ENCODE measurements at regions not wholly inside any gene's neighbourhood (a gene's known extent, or its start where the extent isn't known, plus 50 kb on each side); places are given as distances from the start of the nearest gene placed in this dataset.

GRCh38 chr17:45628019-45628418, 137.5 kb upstream of the PLEKHM1 start:
- H3K36me3 ChIP-seq: peaks cover 0 to 14% of the 10 kb centered on the region in 2 donors
- H3K4me1 ChIP-seq: no peaks in the 10 kb centered on the region
- no peak overlapping the region for H3K4me3 ChIP-seq
- in situ Hi-C loops (cut with MboI; ENCODE audit: low sequenced_read_pairs in 4 of 4) (loop anchor here in 2 of 4 donors (25.0 kb wide), 1 partner anchor 334 kb away; no protein-coding TSS in a partner anchor), intact Hi-C loops (cut with DNase I; ENCODE audit: low total_unique reads) (no loop called here)
- ATAC-seq: no peak
- no peak for TF ChIP-seq POLR2A (IDR thresholded peaks at IDR 0.05)
- TF ChIP-seq, protein P1, sequence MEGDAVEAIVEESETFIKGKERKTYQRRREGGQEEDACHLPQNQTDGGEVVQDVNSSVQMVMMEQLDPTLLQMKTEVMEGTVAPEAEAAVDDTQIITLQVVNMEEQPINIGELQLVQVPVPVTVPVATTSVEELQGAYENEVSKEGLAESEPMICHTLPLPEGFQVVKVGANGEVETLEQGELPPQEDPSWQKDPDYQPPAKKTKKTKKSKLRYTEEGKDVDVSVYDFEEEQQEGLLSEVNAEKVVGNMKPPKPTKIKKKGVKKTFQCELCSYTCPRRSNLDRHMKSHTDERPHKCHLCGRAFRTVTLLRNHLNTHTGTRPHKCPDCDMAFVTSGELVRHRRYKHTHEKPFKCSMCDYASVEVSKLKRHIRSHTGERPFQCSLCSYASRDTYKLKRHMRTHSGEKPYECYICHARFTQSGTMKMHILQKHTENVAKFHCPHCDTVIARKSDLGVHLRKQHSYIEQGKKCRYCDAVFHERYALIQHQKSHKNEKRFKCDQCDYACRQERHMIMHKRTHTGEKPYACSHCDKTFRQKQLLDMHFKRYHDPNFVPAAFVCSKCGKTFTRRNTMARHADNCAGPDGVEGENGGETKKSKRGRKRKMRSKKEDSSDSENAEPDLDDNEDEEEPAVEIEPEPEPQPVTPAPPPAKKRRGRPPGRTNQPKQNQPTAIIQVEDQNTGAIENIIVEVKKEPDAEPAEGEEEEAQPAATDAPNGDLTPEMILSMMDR (IDR thresholded peaks at IDR 0.05 in 4 of 5, conservative IDR thresholded peaks at IDR 0.05 in 1 of 5): no peak
- DNase-seq: no peak
- no peak overlapping the region for H3K27ac ChIP-seq
- H3K27me3 ChIP-seq: no peaks in the 10 kb centered on the region
- no peaks in the 10 kb centered on the region for H3K9me3 ChIP-seq

DNA sequence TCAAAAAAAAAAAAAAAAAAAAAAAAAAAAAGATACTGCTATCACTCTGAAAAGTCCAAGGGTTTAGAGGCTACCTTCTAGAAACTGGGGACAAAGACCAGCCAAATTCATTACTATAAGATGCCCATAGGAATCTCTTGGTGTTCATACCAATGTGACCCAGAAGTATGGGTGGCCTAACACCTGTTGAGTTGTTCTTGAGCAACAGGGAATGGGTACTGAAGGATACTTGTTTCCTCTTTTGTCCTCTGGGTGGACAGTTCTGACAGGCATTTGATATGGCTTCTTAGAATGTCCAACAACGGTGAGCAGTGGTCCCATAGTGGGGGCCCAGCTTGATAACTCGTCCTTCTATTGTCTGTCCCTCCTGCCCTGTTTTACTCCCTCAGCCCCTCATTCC, 141.4 kb upstream of the PLEKHM1 start:
- H3K9me3 ChIP-seq: no peaks in the 10 kb centered on the region
- peaks cover 0 to 14% of the 10 kb centered on the region in 2 donors for H3K36me3 ChIP-seq
- DNase-seq (no peak), ATAC-seq (no peak)
- TF ChIP-seq, protein P1 (IDR thresholded peaks at IDR 0.05 in 4 of 5, conservative IDR thresholded peaks at IDR 0.05 in 1 of 5): no peak
- no peak for TF ChIP-seq POLR2A (IDR thresholded peaks at IDR 0.05)
- H3K27me3 ChIP-seq: no peaks in the 10 kb centered on the region
- intact Hi-C loops (cut with DNase I; ENCODE audit: low total_unique reads): no loop called here
- no peaks in the 10 kb centered on the region for H3K4me1 ChIP-seq
- H3K27ac ChIP-seq: no peak overlapping the region
- in situ Hi-C loops (cut with MboI; ENCODE audit: low sequenced_read_pairs in 4 of 4): loop anchor here in 2 of 4 donors (25.0 kb wide), 1 partner anchor 330 kb away; no protein-coding TSS in a partner anchor
- H3K4me3 ChIP-seq: no peak overlapping the region

DNA sequence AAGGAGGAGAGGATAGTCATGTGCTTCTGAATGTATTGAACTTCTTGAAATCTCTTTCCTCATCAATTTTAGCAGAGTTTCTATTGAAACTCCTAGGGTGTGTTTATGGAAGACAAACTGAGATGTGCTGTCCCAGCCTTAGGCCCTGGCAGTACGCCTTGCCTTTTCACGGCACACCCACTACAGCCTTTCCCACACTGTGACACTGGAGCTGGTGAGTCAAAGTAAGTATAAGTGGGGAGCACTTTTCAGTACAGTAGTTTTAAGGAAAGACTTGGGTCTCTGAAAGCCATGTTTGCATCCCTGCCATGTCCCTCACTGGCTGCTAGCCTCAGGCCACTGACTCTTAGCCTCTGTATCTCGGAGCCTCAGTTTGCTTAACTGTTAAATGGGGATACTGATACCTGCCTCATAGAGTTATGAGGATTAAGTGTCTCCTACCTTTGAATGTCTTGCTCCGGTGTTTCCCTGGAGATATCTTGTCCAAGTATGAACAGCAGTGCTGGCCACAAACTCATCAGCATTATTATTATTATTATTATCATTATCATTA, 144.7 kb upstream of the CRHR1 start:
- Histone ChIP-seq H3K4me3 (no peak overlapping the region), H3K27me3 (no peaks in the 10 kb centered on the region), H3K9me3 (no peaks in the 10 kb centered on the region), H3K27ac (no peak overlapping the region), H3K4me1 (no peaks in the 10 kb centered on the region), H3K36me3 (no peaks in the 10 kb centered on the region)
- intact Hi-C loops (cut with DNase I; ENCODE audit: low total_unique reads) (no loop called here), in situ Hi-C loops (cut with MboI; ENCODE audit: low sequenced_read_pairs in 4 of 4) (loop anchor here in 2 of 4 donors (25.0 kb wide), 1 partner anchor 323 kb away; no protein-coding TSS in a partner anchor)
- ATAC-seq (no peak), DNase-seq (no peak)
- no peak for TF ChIP-seq POLR2A (IDR thresholded peaks at IDR 0.05)
- TF ChIP-seq, protein P1 (IDR thresholded peaks at IDR 0.05 in 4 of 5, conservative IDR thresholded peaks at IDR 0.05 in 1 of 5): no peak

- H3K4me3 ChIP-seq: no peak overlapping the region
- intact Hi-C loops (cut with DNase I; ENCODE audit: low total_unique reads) (loop anchor here (1.0 kb wide), 2 partner anchors 192 to 212 kb away; no protein-coding TSS in a partner anchor), in situ Hi-C loops (cut with MboI; ENCODE audit: low sequenced_read_pairs in 4 of 4) (loop anchor here (5.0 to 25.0 kb wide), 3 partner anchors 187 to 322 kb away; no protein-coding TSS in a partner anchor)
- H3K4me1 ChIP-seq: no peaks in the 10 kb centered on the region
- H3K27me3 ChIP-seq: no peaks in the 10 kb centered on the region
- TF ChIP-seq, protein P1 (IDR thresholded peaks at IDR 0.05 in 4 of 5, conservative IDR thresholded peaks at IDR 0.05 in 1 of 5): peak; percentile 90 to 98 (median 95)
- TF ChIP-seq POLR2A (IDR thresholded peaks at IDR 0.05): no peak
- DNase-seq: peak; percentile 14 to 46
- ATAC-seq: peak; percentile 72 to 81
- H3K9me3 ChIP-seq: no peaks in the 10 kb centered on the region
- H3K36me3 ChIP-seq: no peaks in the 10 kb centered on the region
- H3K27ac ChIP-seq: no peak overlapping the region
Measured at GRCh38 chr17:45640141-45640850, 143.8 kb upstream of the CRHR1 start.
